ENCODE measurements at regions not wholly inside any gene's neighbourhood (a gene's known extent, or its start where the extent isn't known, plus 50 kb on each side); places are given as distances from the start of the nearest gene placed in this dataset.

DNA sequence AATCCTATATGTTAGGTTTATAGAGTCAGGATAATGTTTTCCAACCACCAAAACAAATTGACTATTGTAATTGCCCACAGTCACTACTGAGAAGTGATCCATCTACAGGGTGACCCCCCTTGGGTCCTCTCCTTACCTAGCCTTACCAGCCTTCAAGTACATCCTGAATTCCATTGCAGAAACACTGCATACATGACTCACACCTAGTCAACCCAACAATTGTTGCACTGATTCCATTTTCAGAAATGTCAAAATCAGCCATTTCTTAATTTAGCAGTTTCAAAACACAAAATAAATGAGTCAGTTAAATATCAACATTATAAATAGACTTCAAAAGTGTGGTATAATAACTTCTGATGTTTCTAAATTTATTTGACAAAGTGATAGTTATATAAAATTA is 106.3 kb upstream of the TNIP3 start:
- TF ChIP-seq, protein P1, sequence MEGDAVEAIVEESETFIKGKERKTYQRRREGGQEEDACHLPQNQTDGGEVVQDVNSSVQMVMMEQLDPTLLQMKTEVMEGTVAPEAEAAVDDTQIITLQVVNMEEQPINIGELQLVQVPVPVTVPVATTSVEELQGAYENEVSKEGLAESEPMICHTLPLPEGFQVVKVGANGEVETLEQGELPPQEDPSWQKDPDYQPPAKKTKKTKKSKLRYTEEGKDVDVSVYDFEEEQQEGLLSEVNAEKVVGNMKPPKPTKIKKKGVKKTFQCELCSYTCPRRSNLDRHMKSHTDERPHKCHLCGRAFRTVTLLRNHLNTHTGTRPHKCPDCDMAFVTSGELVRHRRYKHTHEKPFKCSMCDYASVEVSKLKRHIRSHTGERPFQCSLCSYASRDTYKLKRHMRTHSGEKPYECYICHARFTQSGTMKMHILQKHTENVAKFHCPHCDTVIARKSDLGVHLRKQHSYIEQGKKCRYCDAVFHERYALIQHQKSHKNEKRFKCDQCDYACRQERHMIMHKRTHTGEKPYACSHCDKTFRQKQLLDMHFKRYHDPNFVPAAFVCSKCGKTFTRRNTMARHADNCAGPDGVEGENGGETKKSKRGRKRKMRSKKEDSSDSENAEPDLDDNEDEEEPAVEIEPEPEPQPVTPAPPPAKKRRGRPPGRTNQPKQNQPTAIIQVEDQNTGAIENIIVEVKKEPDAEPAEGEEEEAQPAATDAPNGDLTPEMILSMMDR (IDR thresholded peaks at IDR 0.05 in 4 of 5, conservative IDR thresholded peaks at IDR 0.05 in 1 of 5) = no peak
- no peak for TF ChIP-seq POLR2A (IDR thresholded peaks at IDR 0.05)

Data from gastrocnemius medialis (tissue), 4 donors.